ENCODE measurements at regions not wholly inside any gene's neighbourhood (a gene's known extent, or its start where the extent isn't known, plus 50 kb on each side); places are given as distances from the start of the nearest gene placed in this dataset.

DNA sequence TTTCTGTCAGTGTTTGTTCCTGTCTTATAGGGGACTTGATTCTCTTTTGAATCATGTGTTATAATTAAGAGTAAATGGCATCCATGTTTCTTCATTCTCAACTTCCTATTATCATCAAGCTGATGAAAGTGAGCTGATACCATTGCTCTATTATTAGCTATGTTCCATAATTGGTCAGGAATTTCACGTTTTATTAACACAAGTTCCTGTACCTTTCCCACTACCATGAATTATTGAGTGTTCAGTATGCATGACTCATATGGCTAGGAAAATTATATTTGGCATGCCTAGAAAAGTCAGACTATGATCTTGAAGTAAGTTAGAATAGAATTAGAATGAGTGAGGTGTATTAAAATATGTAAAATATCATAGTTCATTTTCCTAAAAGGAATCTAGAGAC is 278.9 kb upstream of the LRRC3B start:
- TF ChIP-seq, protein P1, sequence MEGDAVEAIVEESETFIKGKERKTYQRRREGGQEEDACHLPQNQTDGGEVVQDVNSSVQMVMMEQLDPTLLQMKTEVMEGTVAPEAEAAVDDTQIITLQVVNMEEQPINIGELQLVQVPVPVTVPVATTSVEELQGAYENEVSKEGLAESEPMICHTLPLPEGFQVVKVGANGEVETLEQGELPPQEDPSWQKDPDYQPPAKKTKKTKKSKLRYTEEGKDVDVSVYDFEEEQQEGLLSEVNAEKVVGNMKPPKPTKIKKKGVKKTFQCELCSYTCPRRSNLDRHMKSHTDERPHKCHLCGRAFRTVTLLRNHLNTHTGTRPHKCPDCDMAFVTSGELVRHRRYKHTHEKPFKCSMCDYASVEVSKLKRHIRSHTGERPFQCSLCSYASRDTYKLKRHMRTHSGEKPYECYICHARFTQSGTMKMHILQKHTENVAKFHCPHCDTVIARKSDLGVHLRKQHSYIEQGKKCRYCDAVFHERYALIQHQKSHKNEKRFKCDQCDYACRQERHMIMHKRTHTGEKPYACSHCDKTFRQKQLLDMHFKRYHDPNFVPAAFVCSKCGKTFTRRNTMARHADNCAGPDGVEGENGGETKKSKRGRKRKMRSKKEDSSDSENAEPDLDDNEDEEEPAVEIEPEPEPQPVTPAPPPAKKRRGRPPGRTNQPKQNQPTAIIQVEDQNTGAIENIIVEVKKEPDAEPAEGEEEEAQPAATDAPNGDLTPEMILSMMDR (IDR thresholded peaks at IDR 0.05; ENCODE audit: low read depth, low read length), result no peak
- TF ChIP-seq EZH2phosphoT487 (IDR thresholded peaks at IDR 0.05; ENCODE audit: low read depth), result no peak

All from OCI-LY3 (cell line).